CD4-positive, CD25-positive, alpha-beta regulatory T cell (primary cell): ENCODE measurements at regions not wholly inside any gene's neighbourhood (a gene's known extent, or its start where the extent isn't known, plus 50 kb on each side); places are given as distances from the start of the nearest gene placed in this dataset.

ENCODE experiments used
- ATAC-seq, 2 donors: fragments of 150-1000 bp; cut with Tn5 transposase; one replicate each; pipeline ENCODE4 v1.10.0; 2021; ENCODE audit warnings: low read depth in 2 of 2, moderate number of reproducible peaks in 2 of 2, moderate library complexity in 1 of 2
- DNase-seq, 3 donors: peaks; one replicate each; pipeline versions ENCODE4 v3.0.0 to v3.0.0-alpha.2; 2012 to 2022; ENCODE audit warnings: mixed read lengths in 1 of 3
- H3K27ac ChIP-seq: one replicate; pipeline ENCODE4 v1.7.0; 2013; ENCODE audit warnings: mild to moderate bottlenecking, low read length; ENCODE audit not compliant: insufficient read depth, poor library complexity, severe bottlenecking
- H3K27me3 ChIP-seq: one replicate; pipeline ENCODE4 v1.7.0; 2013; ENCODE audit warnings: low read length; ENCODE audit not compliant: control insufficient read depth, insufficient read depth
- H3K36me3 ChIP-seq: one replicate; pipeline ENCODE4 v1.7.0; 2013; ENCODE audit warnings: mild to moderate bottlenecking, low read length, moderate library complexity; ENCODE audit not compliant: control insufficient read depth, insufficient read depth
- H3K4me1 ChIP-seq: 2 replicates; pipeline ENCODE4 v1.7.0; 2013; ENCODE audit warnings: mild to moderate bottlenecking, low read length; ENCODE audit not compliant: insufficient read depth, control insufficient read depth, poor library complexity, severe bottlenecking
- H3K4me3 ChIP-seq: one replicate; pipeline ENCODE4 v1.7.0; 2013; ENCODE audit warnings: low read depth, mild to moderate bottlenecking, low read length, moderate library complexity
- H3K9me3 ChIP-seq, 2 experiments: 1 replicate in 1 of 2; 2 replicates in 1 of 2; pipeline ENCODE4 v1.7.0; 2013; ENCODE audit warnings: low read length in 2 of 2, mild to moderate bottlenecking in 1 of 2, moderate library complexity in 1 of 2; ENCODE audit not compliant: control insufficient read depth in 2 of 2
- H3K27ac Mint-ChIP-seq, 3 donors: one replicate each; pipeline ENCODE4 v1.8.0; 2020 to 2022; ENCODE audit warnings: mild to moderate bottlenecking in 3 of 3, mixed read lengths in 3 of 3, moderate library complexity in 2 of 3
- H3K27me3 Mint-ChIP-seq: one replicate; pipeline ENCODE4 v1.8.0; 2022; ENCODE audit warnings: mild to moderate bottlenecking, mixed read lengths
- H3K36me3 Mint-ChIP-seq: one replicate; pipeline ENCODE4 v1.8.0; 2020; ENCODE audit warnings: mixed read lengths
- H3K4me1 Mint-ChIP-seq, 4 donors: one replicate each; pipeline ENCODE4 v1.8.0; 2020 to 2022; ENCODE audit warnings: mixed read lengths in 4 of 4, mild to moderate bottlenecking in 1 of 4
- H3K4me3 Mint-ChIP-seq, 4 donors: one replicate each; pipeline ENCODE4 v1.8.0; 2020 to 2022; ENCODE audit warnings: mild to moderate bottlenecking in 4 of 4, mixed read lengths in 4 of 4, moderate library complexity in 3 of 4
- H3K9me3 Mint-ChIP-seq, 7 donors: one replicate each; pipeline ENCODE4 v1.8.0; 2020 to 2022; ENCODE audit warnings: mixed read lengths in 7 of 7, mild to moderate bottlenecking in 3 of 7, moderate library complexity in 2 of 7

DNA sequence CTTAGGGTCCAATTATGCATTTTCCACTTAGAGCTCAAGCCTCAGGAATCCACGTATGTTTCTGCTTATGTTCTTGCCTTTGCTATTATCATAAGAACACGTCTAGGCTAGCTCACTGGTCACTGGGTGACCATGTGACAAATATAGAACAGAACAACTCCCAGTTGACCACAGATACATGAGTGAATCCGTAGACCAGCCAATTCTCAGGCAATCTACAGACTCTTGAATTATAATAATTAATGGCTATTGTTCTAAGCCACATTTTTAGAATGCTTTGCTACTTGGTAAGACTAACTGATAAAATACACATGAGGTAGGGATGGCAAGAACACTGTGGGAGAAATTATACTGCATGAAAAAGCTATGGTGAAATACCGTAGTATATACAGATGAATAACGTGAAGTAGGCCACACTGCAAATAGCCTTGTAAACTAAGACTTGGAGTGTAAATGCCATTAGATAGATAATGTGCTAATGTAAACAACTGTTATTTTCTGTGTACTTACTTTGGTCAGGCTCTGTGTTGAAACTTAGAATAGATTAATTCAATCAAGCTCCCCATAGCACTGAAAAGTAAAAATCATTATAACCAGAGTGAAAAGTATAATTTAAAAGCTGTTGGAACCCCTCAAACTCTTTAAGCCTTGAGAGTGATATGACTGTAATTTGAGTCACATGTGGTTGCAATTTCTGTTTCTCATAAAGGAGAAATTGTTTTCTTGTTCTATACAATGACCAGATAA is 366.2 kb upstream of the CCDC179 start:
- Mint-ChIP-seq H3K27ac (no peak overlapping the region), H3K4me1 (no peaks in the 10 kb centered on the region), H3K36me3 (no peaks in the 10 kb centered on the region), H3K4me3 (no peak overlapping the region), H3K9me3 (peaks cover 0 to 15% (median 7%) of the 10 kb centered on the region in 7 donors), H3K27me3 (no peaks in the 10 kb centered on the region)
- Histone ChIP-seq H3K27me3 (no peaks in the 10 kb centered on the region), H3K27ac (no peak overlapping the region), H3K4me3 (no peak overlapping the region), H3K9me3 (peaks cover 0 to 8% of the 10 kb centered on the region in 2 experiments), H3K36me3 (no peaks in the 10 kb centered on the region), H3K4me1 (no peaks in the 10 kb centered on the region)
- DNase-seq (no peak), ATAC-seq (no peak)

DNA sequence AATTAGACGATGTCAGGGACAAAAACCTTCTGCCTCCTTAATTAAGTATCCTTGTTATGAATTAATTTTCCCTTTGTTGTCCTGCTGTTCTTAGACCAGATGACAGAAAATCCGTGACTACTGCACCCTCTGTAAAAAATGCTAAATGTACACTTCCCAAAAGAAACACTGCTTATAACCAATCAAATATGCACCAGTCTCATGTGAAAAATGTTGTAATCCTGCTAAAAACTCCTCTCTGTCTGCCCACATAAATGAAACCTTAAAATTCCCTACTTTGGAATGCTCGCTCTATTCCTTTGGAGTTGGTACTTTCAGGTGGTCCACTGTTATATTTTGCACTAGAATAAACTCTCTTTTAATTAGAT is 366.8 kb upstream of the CCDC179 start:
- Mint-ChIP-seq H3K27ac (no peak overlapping the region), H3K4me1 (no peaks in the 10 kb centered on the region), H3K4me3 (no peak overlapping the region), H3K36me3 (no peaks in the 10 kb centered on the region), H3K27me3 (no peaks in the 10 kb centered on the region), H3K9me3 (peaks cover 0 to 17% (median 7%) of the 10 kb centered on the region in 7 donors)
- Histone ChIP-seq H3K27ac (no peak overlapping the region), H3K36me3 (no peaks in the 10 kb centered on the region), H3K4me3 (no peak overlapping the region), H3K4me1 (no peaks in the 10 kb centered on the region), H3K27me3 (no peaks in the 10 kb centered on the region), H3K9me3 (peaks cover 0 to 8% of the 10 kb centered on the region in 2 experiments)
- DNase-seq (no peak), ATAC-seq (no peak)

DNA sequence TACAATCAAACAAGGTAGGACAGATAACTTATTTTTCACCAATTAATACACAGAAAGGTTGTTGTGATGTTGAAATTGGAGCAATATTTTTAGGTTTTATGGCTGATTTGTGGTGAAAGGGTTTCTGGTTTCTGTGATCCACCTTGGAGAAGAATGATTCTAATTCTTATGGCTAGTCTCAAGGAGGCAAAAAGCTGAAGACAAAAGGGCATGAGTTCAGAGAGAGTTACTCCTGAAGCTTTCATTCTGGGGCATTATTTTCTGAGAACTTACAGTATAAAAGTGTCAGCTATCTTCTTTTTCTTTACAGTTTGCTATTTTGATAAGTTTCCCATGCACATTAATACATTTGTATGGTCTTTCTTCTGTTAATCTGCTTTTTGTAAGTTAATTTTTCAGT is 372.4 kb upstream of the CCDC179 start:
- Mint-ChIP-seq H3K9me3 (peaks cover 4 to 18% (median 6%) of the 10 kb centered on the region in 7 donors), H3K27ac (no peak overlapping the region), H3K4me3 (no peak overlapping the region), H3K27me3 (no peaks in the 10 kb centered on the region), H3K4me1 (no peaks in the 10 kb centered on the region), H3K36me3 (no peaks in the 10 kb centered on the region)
- Histone ChIP-seq H3K27me3 (no peaks in the 10 kb centered on the region), H3K4me1 (no peaks in the 10 kb centered on the region), H3K27ac (no peak overlapping the region), H3K36me3 (no peaks in the 10 kb centered on the region), H3K4me3 (no peak overlapping the region), H3K9me3 (peaks cover 0 to 3% of the 10 kb centered on the region in 2 experiments)
- DNase-seq (no peak), ATAC-seq (no peak)

DNA sequence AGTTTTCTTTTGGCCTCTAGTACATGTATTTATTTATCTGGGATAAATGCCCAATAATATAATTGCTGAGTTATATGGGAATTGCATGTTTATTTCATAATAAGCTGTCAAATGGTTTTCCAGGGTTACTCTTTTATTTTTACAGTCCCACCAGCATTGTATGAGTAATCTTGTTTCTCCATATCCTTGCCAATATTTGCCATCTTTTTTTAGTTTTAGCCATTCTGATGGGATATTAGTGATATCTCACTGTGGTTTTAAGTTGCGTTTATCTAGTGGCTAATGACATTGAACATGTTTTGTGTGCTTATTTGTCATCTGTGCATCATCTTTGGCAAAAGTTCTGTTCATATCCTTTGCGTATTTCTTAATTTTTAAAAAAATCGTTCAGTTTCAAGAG is 372.8 kb upstream of the CCDC179 start:
- Histone ChIP-seq H3K9me3 (peaks cover 0 to 3% of the 10 kb centered on the region in 2 experiments), H3K4me1 (no peaks in the 10 kb centered on the region), H3K36me3 (no peaks in the 10 kb centered on the region), H3K27ac (no peak overlapping the region), H3K27me3 (no peaks in the 10 kb centered on the region), H3K4me3 (no peak overlapping the region)
- no peaks in the 10 kb centered on the region for H3K27me3 Mint-ChIP-seq
- H3K36me3 Mint-ChIP-seq: no peaks in the 10 kb centered on the region
- ATAC-seq (no peak), DNase-seq (no peak)
- H3K27ac Mint-ChIP-seq: no peak overlapping the region
- no peak overlapping the region for H3K4me3 Mint-ChIP-seq
- no peaks in the 10 kb centered on the region for H3K4me1 Mint-ChIP-seq
- peaks cover 4 to 18% (median 6%) of the 10 kb centered on the region in 7 donors for H3K9me3 Mint-ChIP-seq

DNA sequence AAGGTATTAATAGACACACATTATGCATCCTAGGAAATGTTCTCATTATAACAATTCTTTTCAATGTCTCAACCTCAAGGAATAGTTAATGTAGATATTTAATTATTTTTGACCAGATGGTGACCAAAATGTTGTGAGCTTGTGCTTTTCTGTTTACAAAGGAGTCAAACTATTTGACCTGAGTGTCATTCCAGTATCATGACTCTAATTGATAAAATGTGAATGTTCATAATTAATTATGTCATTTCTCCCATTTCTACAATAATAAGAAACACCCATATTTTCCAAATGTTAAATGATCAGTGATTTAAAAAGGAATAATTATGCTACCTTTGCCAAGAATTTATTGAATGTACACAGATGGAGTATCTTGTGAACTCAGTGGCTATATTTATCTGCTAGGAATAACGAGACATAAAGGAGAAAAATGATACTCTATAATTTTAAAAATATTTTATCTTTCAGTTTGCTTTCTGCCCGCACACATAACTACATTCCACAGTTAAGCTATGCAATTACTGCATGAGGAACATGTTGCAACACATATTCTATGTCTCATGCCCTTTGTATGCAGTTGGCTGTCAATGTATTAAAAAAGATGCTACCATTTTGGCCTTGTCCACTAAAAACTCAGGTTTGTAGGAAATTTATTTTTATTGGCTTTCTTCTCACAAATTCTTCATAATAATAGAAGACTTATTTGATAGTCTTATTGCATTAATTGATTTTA is 376.7 kb upstream of the CCDC179 start:
- Histone ChIP-seq H3K27ac (no peak overlapping the region), H3K27me3 (no peaks in the 10 kb centered on the region), H3K9me3 (no peaks in the 10 kb centered on the region), H3K4me3 (no peak overlapping the region), H3K4me1 (no peaks in the 10 kb centered on the region), H3K36me3 (no peaks in the 10 kb centered on the region)
- Mint-ChIP-seq H3K27ac (no peak overlapping the region), H3K4me3 (no peak overlapping the region), H3K4me1 (no peaks in the 10 kb centered on the region), H3K27me3 (no peaks in the 10 kb centered on the region), H3K36me3 (no peaks in the 10 kb centered on the region), H3K9me3 (peaks cover 3 to 21% (median 6%) of the 10 kb centered on the region in 7 donors)
- ATAC-seq (no peak), DNase-seq (no peak)

DNA sequence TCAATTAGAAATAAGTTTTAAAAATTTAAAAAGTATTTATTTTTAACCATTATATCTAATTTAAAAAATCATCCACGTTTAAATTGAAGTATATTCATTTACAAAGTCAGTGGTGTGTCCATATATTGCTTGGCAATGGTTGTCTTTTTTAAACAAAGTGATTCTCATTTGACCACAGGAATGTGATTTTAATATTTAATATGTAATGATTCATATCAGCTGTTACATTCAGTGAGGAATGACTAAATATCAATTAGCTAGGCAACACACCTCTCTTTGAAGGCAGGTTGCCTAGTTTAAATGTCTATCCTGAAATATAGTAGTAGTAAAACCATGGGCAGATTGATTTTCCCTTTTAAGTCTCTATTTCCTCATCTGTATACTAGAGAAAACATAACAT is 392.2 kb upstream of the CCDC179 start:
- Mint-ChIP-seq H3K27ac (no peak overlapping the region), H3K9me3 (peaks cover 0 to 19% (median 7%) of the 10 kb centered on the region in 7 donors), H3K4me3 (no peak overlapping the region), H3K4me1 (no peaks in the 10 kb centered on the region), H3K27me3 (no peaks in the 10 kb centered on the region), H3K36me3 (no peaks in the 10 kb centered on the region)
- H3K27ac ChIP-seq: no peak overlapping the region
- no peaks in the 10 kb centered on the region for H3K36me3 ChIP-seq
- H3K4me3 ChIP-seq: no peak overlapping the region
- H3K9me3 ChIP-seq: no peaks in the 10 kb centered on the region
- DNase-seq (no peak), ATAC-seq (no peak)
- no peaks in the 10 kb centered on the region for H3K4me1 ChIP-seq
- H3K27me3 ChIP-seq: no peaks in the 10 kb centered on the region

DNA sequence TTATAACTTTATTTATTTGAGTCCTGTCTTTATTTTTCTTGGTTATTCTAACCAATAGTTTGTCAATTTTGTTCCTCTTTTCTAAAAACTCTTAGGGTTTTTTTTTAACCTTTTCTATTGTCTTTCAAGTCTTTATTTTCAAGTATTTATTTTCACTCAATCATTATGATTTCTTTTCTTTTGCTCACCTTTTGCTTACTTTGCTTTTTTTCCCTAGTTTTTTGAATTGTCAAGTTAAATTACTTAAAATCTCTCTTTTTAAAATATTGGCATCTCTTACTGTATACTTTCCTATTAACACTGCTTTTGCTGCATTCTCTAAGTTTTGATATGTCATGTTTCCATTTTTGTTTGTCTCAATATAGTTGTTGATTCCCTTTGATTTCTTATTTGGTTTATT is 396.8 kb upstream of the CCDC179 start:
- no peak overlapping the region for H3K4me3 ChIP-seq
- ATAC-seq (no peak), DNase-seq (no peak)
- Mint-ChIP-seq H3K4me3 (no peak overlapping the region), H3K27ac (no peak overlapping the region), H3K9me3 (peaks cover 0 to 20% (median 5%) of the 10 kb centered on the region in 7 donors), H3K36me3 (no peaks in the 10 kb centered on the region), H3K4me1 (no peaks in the 10 kb centered on the region), H3K27me3 (no peaks in the 10 kb centered on the region)
- no peaks in the 10 kb centered on the region for H3K4me1 ChIP-seq
- H3K27ac ChIP-seq: no peak overlapping the region
- no peaks in the 10 kb centered on the region for H3K27me3 ChIP-seq
- H3K36me3 ChIP-seq: no peaks in the 10 kb centered on the region
- no peaks in the 10 kb centered on the region for H3K9me3 ChIP-seq

DNA sequence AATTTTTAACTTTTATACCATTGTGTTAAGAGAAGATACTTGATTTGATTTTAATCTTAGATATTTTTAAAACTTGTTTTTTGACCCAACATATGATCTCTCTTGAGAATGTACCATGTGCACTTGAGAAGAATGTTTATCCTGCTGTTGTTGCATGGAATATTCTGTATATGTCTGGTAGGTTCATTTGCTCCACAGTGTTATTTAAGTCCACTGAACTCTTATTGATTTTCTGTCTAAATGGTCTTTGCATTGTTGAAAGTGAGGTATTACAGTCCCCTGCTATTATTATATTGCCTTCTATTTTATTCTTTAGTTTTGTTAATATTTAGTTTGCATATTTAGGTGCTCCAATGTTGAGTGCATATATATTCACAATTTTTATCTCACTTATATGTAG is 397.3 kb upstream of the CCDC179 start:
- no peaks in the 10 kb centered on the region for H3K4me1 ChIP-seq
- no peak overlapping the region for H3K4me3 ChIP-seq
- H3K4me3 Mint-ChIP-seq: no peak overlapping the region
- no peaks in the 10 kb centered on the region for H3K9me3 ChIP-seq
- no peaks in the 10 kb centered on the region for H3K27me3 ChIP-seq
- no peak for ATAC-seq
- no peak overlapping the region for H3K27ac Mint-ChIP-seq
- H3K36me3 ChIP-seq: no peaks in the 10 kb centered on the region
- no peak for DNase-seq
- no peak overlapping the region for H3K27ac ChIP-seq
- no peaks in the 10 kb centered on the region for H3K27me3 Mint-ChIP-seq
- H3K9me3 Mint-ChIP-seq: peaks cover 0 to 23% (median 6%) of the 10 kb centered on the region in 7 donors
- no peaks in the 10 kb centered on the region for H3K36me3 Mint-ChIP-seq
- no peaks in the 10 kb centered on the region for H3K4me1 Mint-ChIP-seq
